ENCODE measurements at regions not wholly inside any gene's neighbourhood (a gene's known extent, or its start where the extent isn't known, plus 50 kb on each side); places are given as distances from the start of the nearest gene placed in this dataset.
"Not testable (repeated sequence)": the region's sequence is repeated elsewhere in the genome, so short reads cannot be mapped to it uniquely, and the experiment has no call there.

GRCh38 chr1:54481201-54481884 is 66.7 kb upstream of the ACOT11 start:
- DNase-seq (ENCODE audit: insufficient read length) (no peak), FAIRE-seq (no peak)
- TF ChIP-seq POLR2AphosphoS5 (IDR thresholded peaks at IDR 0.05; ENCODE audit: low read depth, low read length): no peak
- no peak for TF ChIP-seq TAF1 (IDR thresholded peaks at IDR 0.05; ENCODE audit: borderline replicate concordance, low read depth, low read length)
- no peak for TF ChIP-seq POLR2A (IDR thresholded peaks at IDR 0.05; ENCODE audit: low read depth, low read length)

GRCh38 chr1:54480525-54480848 is 67.5 kb upstream of the ACOT11 start:
- DNase-seq (ENCODE audit: insufficient read length) (no peak), FAIRE-seq (no peak)

GRCh38 chr1:54479841-54480524 is 68.0 kb upstream of the ACOT11 start:
- DNase-seq (ENCODE audit: insufficient read length): no peak
- no peak for FAIRE-seq
- TF ChIP-seq TAF1 (IDR thresholded peaks at IDR 0.05; ENCODE audit: borderline replicate concordance, low read depth, low read length) (no peak), POLR2A (IDR thresholded peaks at IDR 0.05; ENCODE audit: low read depth, low read length) (no peak), POLR2AphosphoS5 (IDR thresholded peaks at IDR 0.05; ENCODE audit: low read depth, low read length) (no peak)

More at GRCh38 chr1:54480525-54480848, 67.5 kb upstream of the ACOT11 start:
- TF ChIP-seq POLR2AphosphoS5 (IDR thresholded peaks at IDR 0.05; ENCODE audit: low read depth, low read length) (no peak), POLR2A (IDR thresholded peaks at IDR 0.05; ENCODE audit: low read depth, low read length) (no peak)

GRCh38 chr1:54479251-54479650 is 68.8 kb upstream of the ACOT11 start:
- DNase-seq (ENCODE audit: insufficient read length) (no peak), FAIRE-seq (no peak)
- TF ChIP-seq POLR2AphosphoS5 (IDR thresholded peaks at IDR 0.05; ENCODE audit: low read depth, low read length) (no peak), POLR2A (IDR thresholded peaks at IDR 0.05; ENCODE audit: low read depth, low read length) (no peak), TAF1 (IDR thresholded peaks at IDR 0.05; ENCODE audit: borderline replicate concordance, low read depth, low read length) (no peak)

- FAIRE-seq (no peak), DNase-seq (ENCODE audit: insufficient read length) (no peak)
- no peak for TF ChIP-seq POLR2AphosphoS5 (IDR thresholded peaks at IDR 0.05; ENCODE audit: low read depth, low read length)
- TF ChIP-seq POLR2A (IDR thresholded peaks at IDR 0.05; ENCODE audit: low read depth, low read length): no peak
- no peak for TF ChIP-seq TAF1 (IDR thresholded peaks at IDR 0.05; ENCODE audit: borderline replicate concordance, low read depth, low read length)
Measured at GRCh38 chr1:54477153-54477561, 70.9 kb upstream of the ACOT11 start.

GRCh38 chr1:54476530-54477109 is 70.4 kb upstream of the SSBP3 start:
- FAIRE-seq (no peak), DNase-seq (ENCODE audit: insufficient read length) (no peak)
- TF ChIP-seq POLR2A (IDR thresholded peaks at IDR 0.05; ENCODE audit: low read depth, low read length) (no peak), TAF1 (IDR thresholded peaks at IDR 0.05; ENCODE audit: borderline replicate concordance, low read depth, low read length) (no peak), POLR2AphosphoS5 (IDR thresholded peaks at IDR 0.05; ENCODE audit: low read depth, low read length) (no peak)

- TF ChIP-seq POLR2AphosphoS5 (IDR thresholded peaks at IDR 0.05; ENCODE audit: low read depth, low read length) (no peak), POLR2A (IDR thresholded peaks at IDR 0.05; ENCODE audit: low read depth, low read length) (no peak), TAF1 (IDR thresholded peaks at IDR 0.05; ENCODE audit: borderline replicate concordance, low read depth, low read length) (no peak)
- no peak for DNase-seq (ENCODE audit: insufficient read length)
- no peak for FAIRE-seq
Measured at GRCh38 chr1:54475946-54476516, 69.8 kb upstream of the SSBP3 start.

GRCh38 chr1:54475357-54475881 is 69.2 kb upstream of the SSBP3 start:
- no peak for DNase-seq (ENCODE audit: insufficient read length)
- no peak for FAIRE-seq

GRCh38 chr1:54474310-54475251 is 68.4 kb upstream of the SSBP3 start:
- no peak for FAIRE-seq
- DNase-seq (ENCODE audit: insufficient read length): no peak
- TF ChIP-seq POLR2A (IDR thresholded peaks at IDR 0.05; ENCODE audit: low read depth, low read length) (no peak), POLR2AphosphoS5 (IDR thresholded peaks at IDR 0.05; ENCODE audit: low read depth, low read length) (no peak), TAF1 (IDR thresholded peaks at IDR 0.05; ENCODE audit: borderline replicate concordance, low read depth, low read length) (no peak)

More at GRCh38 chr1:54475357-54475881, 69.2 kb upstream of the SSBP3 start:
- TF ChIP-seq POLR2AphosphoS5 (IDR thresholded peaks at IDR 0.05; ENCODE audit: low read depth, low read length) (no peak), POLR2A (IDR thresholded peaks at IDR 0.05; ENCODE audit: low read depth, low read length) (no peak), TAF1 (IDR thresholded peaks at IDR 0.05; ENCODE audit: borderline replicate concordance, low read depth, low read length) (no peak)

- DNase-seq (ENCODE audit: insufficient read length): no peak
- TF ChIP-seq TAF1 (IDR thresholded peaks at IDR 0.05; ENCODE audit: borderline replicate concordance, low read depth, low read length): no peak
- TF ChIP-seq POLR2A (IDR thresholded peaks at IDR 0.05; ENCODE audit: low read depth, low read length): no peak
- no peak for TF ChIP-seq POLR2AphosphoS5 (IDR thresholded peaks at IDR 0.05; ENCODE audit: low read depth, low read length)
- FAIRE-seq: no peak
Measured at GRCh38 chr1:54471588-54471987, 65.4 kb upstream of the SSBP3 start.

- not testable (repeated sequence) for DNase-seq (ENCODE audit: insufficient read length); FAIRE-seq
Measured at GRCh38 chr1:54469444-54469843, 63.2 kb upstream of the SSBP3 start.

- FAIRE-seq: not testable (repeated sequence)
Measured at GRCh38 chr1:54468288-54469084, 62.3 kb upstream of the SSBP3 start.

More at GRCh38 chr1:54468288-54469084, 62.3 kb upstream of the SSBP3 start:
- not testable (repeated sequence) for DNase-seq (ENCODE audit: insufficient read length)

All from GM12892 (cell line).